ENCODE measurements at regions not wholly inside any gene's neighbourhood (a gene's known extent, or its start where the extent isn't known, plus 50 kb on each side); places are given as distances from the start of the nearest gene placed in this dataset.

DNA sequence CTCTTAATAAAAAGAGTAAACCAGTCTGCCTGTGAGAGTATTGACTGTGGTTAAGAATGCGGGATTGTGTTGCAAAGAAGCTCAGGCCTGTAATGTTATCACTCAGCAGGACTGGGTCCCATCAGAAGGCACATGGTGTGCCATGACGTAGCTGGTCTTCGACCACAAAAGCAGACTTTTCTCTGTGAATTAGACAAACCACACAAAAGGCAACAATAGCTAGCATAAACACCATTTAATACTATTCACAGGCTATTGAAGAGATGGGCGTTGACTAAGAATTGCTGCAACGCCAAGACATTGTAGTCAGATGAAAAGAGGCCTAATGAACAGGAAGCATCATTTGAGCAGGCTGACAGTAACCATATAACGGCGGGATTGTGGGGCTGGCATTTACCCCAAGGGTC lies 235.6 kb upstream of the SOX21 start:
- DNase-seq, result no peak
- no peaks in the 10 kb centered on the region for H3K4me1 ChIP-seq
- H3K36me3 ChIP-seq, result no peaks in the 10 kb centered on the region
- 68 to 82% (median 79%) methylated on average over 7 of the region's 7 CpGs for WGBS, 5 donors
- no peak overlapping the region for H3K4me3 ChIP-seq
- TF ChIP-seq POLR2A (IDR thresholded peaks at IDR 0.05) (no peak), POLR2AphosphoS5 (IDR thresholded peaks at IDR 0.05) (no peak)
- TF ChIP-seq, protein P1, sequence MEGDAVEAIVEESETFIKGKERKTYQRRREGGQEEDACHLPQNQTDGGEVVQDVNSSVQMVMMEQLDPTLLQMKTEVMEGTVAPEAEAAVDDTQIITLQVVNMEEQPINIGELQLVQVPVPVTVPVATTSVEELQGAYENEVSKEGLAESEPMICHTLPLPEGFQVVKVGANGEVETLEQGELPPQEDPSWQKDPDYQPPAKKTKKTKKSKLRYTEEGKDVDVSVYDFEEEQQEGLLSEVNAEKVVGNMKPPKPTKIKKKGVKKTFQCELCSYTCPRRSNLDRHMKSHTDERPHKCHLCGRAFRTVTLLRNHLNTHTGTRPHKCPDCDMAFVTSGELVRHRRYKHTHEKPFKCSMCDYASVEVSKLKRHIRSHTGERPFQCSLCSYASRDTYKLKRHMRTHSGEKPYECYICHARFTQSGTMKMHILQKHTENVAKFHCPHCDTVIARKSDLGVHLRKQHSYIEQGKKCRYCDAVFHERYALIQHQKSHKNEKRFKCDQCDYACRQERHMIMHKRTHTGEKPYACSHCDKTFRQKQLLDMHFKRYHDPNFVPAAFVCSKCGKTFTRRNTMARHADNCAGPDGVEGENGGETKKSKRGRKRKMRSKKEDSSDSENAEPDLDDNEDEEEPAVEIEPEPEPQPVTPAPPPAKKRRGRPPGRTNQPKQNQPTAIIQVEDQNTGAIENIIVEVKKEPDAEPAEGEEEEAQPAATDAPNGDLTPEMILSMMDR (IDR thresholded peaks at IDR 0.05 in 8 of 11, conservative IDR thresholded peaks at IDR 0.05 in 3 of 11), result no peak
- no peaks in the 10 kb centered on the region for H3K27me3 ChIP-seq (replicated peaks in 1 of 7)
- intact Hi-C loops (cut with DNase I; ENCODE audit: low total_unique reads), result no loop called here
- no peaks in the 10 kb centered on the region for H3K9me3 ChIP-seq
- H3K27ac ChIP-seq, result no peak overlapping the region

DNA sequence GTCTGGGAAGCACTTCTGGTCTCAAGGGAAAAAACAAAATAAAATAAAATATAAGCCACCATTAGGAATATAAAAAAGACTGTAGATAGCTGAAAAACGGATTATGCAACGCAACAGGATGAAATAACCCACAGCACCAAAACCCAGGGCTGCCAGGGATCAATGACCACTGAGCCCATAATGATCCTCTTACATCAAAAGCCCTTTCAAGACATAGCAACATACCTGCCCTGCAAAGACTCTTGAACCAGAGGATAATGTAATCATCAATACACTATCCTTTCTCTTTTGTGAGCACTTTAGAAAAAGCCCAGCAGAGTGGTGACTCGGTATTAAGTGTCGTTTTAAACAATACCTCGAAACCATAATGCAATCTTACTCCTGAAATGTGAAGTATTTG lies 235.0 kb upstream of the SOX21 start:
- no peaks in the 10 kb centered on the region for H3K4me1 ChIP-seq
- no peaks in the 10 kb centered on the region for H3K27me3 ChIP-seq (replicated peaks in 1 of 7)
- no peak overlapping the region for H3K27ac ChIP-seq
- no peak overlapping the region for H3K4me3 ChIP-seq
- no peaks in the 10 kb centered on the region for H3K9me3 ChIP-seq
- intact Hi-C loops (cut with DNase I; ENCODE audit: low total_unique reads), result no loop called here
- TF ChIP-seq POLR2AphosphoS5 (IDR thresholded peaks at IDR 0.05) (no peak), POLR2A (IDR thresholded peaks at IDR 0.05) (no peak)
- TF ChIP-seq, protein P1 (IDR thresholded peaks at IDR 0.05 in 8 of 11, conservative IDR thresholded peaks at IDR 0.05 in 3 of 11), result no peak
- 79 to 89% (median 87%) methylated on average over 5 of the region's 5 CpGs for WGBS, 5 donors
- no peak for DNase-seq
- no peaks in the 10 kb centered on the region for H3K36me3 ChIP-seq

DNA sequence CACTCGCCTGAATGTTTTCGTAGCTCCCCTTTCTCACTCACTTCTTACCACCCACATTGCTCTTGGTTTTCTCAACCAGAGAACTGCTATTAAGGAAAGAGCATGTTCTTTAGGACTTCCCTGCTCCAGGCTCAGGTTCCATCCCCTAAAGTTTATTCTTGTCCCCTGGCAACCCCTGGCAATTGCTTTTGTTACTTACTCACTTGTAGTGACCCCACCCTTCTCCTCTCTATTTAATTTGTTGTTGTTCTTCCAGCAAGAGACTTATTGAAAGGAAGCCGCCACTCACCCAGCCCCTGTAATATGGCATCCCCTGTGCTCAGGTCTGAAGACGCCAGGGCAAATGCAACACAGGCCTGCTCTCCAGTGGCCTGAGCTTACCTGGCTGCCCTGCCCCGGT lies 233.7 kb upstream of the SOX21 start:
- no peaks in the 10 kb centered on the region for H3K9me3 ChIP-seq
- TF ChIP-seq, protein P1 (IDR thresholded peaks at IDR 0.05 in 8 of 11, conservative IDR thresholded peaks at IDR 0.05 in 3 of 11), result no peak
- TF ChIP-seq POLR2A (IDR thresholded peaks at IDR 0.05) (no peak), POLR2AphosphoS5 (IDR thresholded peaks at IDR 0.05) (no peak)
- H3K4me1 ChIP-seq, result no peaks in the 10 kb centered on the region
- no peak overlapping the region for H3K4me3 ChIP-seq
- intact Hi-C loops (cut with DNase I; ENCODE audit: low total_unique reads), result no loop called here
- H3K36me3 ChIP-seq, result no peaks in the 10 kb centered on the region
- 85 to 97% (median 91%) methylated on average over 5 of the region's 5 CpGs for WGBS, 5 donors
- H3K27ac ChIP-seq, result no peak overlapping the region
- no peak for DNase-seq
- H3K27me3 ChIP-seq (replicated peaks in 1 of 7), result no peaks in the 10 kb centered on the region

DNA sequence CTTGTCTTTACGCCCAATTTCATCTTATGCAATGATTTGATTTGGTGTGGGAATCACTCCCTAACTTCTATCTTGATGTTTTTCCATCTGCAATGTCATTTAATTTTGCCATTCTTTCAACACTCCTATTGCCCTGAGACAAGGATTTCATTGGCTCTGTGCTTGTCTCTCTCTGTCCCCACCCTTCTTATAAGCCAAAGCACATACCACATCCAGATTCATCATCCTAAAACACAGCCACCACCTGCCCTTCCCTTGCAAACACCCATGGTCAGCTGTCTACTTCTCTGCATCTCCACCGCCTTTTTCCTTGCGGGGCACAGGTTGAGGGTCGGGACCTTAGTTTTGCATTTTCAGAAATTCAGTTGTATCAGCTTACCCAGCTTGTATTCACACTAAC lies 225.8 kb upstream of the SOX21 start:
- no peaks in the 10 kb centered on the region for H3K27me3 ChIP-seq (replicated peaks in 1 of 7)
- no peaks in the 10 kb centered on the region for H3K36me3 ChIP-seq
- no peak for TF ChIP-seq POLR2A (IDR thresholded peaks at IDR 0.05)
- TF ChIP-seq, protein P1 (IDR thresholded peaks at IDR 0.05 in 8 of 11, conservative IDR thresholded peaks at IDR 0.05 in 3 of 11), result no peak
- TF ChIP-seq POLR2AphosphoS5 (IDR thresholded peaks at IDR 0.05), result no peak
- H3K9me3 ChIP-seq, result peaks cover 0 to 12% (median 6%) of the 10 kb centered on the region in 8 donors
- no peak for DNase-seq
- 78 to 89% (median 81%) methylated on average over 4 of the region's 4 CpGs for WGBS, 5 donors
- intact Hi-C loops (cut with DNase I; ENCODE audit: low total_unique reads), result no loop called here
- no peak overlapping the region for H3K4me3 ChIP-seq
- no peak overlapping the region for H3K27ac ChIP-seq
- H3K4me1 ChIP-seq, result no peaks in the 10 kb centered on the region

All from spleen (tissue), 11 donors.